ENCODE measurements at regions not wholly inside any gene's neighbourhood (a gene's known extent, or its start where the extent isn't known, plus 50 kb on each side); places are given as distances from the start of the nearest gene placed in this dataset.

GRCh38 chr5:87746341-87746740 is 333.6 kb upstream of the CCNH start:
- TF ChIP-seq, protein P1, sequence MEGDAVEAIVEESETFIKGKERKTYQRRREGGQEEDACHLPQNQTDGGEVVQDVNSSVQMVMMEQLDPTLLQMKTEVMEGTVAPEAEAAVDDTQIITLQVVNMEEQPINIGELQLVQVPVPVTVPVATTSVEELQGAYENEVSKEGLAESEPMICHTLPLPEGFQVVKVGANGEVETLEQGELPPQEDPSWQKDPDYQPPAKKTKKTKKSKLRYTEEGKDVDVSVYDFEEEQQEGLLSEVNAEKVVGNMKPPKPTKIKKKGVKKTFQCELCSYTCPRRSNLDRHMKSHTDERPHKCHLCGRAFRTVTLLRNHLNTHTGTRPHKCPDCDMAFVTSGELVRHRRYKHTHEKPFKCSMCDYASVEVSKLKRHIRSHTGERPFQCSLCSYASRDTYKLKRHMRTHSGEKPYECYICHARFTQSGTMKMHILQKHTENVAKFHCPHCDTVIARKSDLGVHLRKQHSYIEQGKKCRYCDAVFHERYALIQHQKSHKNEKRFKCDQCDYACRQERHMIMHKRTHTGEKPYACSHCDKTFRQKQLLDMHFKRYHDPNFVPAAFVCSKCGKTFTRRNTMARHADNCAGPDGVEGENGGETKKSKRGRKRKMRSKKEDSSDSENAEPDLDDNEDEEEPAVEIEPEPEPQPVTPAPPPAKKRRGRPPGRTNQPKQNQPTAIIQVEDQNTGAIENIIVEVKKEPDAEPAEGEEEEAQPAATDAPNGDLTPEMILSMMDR (IDR thresholded peaks at IDR 0.05; ENCODE audit: low read depth, low read length): no peak
- TF ChIP-seq MYC (IDR thresholded peaks at IDR 0.05; ENCODE audit: low read depth, low read length): no peak
